NCI-H748 treated with DMSO at 0.1 percent for 48 hours (cell line): ENCODE measurements at regions not wholly inside any gene's neighbourhood (a gene's known extent, or its start where the extent isn't known, plus 50 kb on each side); places are given as distances from the start of the nearest gene placed in this dataset.
A peak's percentile ranks its signal among the peaks of the same experiment; 100 is the strongest.

ENCODE experiments used
- DNase-seq: peaks from one replicate; lab custom pipeline; 2025; lab: John Stamatoyannopoulos, UW

DNA sequence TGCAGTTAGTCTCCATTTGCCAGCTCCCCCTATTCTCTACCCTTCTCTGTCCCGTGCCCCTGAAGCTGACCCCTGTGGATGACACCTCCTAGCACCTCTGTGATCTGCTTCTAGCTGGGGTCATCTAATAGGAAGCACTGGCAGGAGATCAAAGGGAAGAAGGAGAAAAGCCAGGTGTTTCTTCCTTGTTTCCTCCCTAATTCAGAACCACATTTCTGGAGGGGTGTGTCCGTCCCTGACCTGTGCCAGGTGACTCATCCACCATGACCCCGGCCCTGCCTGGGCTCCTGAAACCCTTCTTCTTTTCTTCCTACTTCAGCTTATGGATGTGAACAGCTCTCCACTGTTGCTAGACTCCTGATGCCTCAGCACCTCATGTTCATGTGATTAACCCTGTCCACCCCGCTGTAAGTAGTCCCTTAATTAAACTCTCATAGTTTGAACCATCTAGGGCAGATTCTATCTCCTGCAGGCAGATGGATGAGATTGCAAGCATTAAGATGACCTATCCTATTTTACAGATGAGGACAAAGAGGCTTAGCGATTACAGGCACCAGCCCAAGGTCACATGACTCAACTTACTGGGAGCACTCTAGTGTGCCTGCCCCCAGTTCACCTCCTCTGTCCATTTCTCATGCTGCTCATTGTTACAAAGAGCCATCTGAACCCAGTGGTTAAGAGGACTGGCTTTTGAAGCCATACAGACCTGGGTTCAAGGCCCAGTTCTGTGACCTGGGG is 770.5 kb downstream of the MED13L start:
- peak; percentile 15 for DNase-seq

DNA sequence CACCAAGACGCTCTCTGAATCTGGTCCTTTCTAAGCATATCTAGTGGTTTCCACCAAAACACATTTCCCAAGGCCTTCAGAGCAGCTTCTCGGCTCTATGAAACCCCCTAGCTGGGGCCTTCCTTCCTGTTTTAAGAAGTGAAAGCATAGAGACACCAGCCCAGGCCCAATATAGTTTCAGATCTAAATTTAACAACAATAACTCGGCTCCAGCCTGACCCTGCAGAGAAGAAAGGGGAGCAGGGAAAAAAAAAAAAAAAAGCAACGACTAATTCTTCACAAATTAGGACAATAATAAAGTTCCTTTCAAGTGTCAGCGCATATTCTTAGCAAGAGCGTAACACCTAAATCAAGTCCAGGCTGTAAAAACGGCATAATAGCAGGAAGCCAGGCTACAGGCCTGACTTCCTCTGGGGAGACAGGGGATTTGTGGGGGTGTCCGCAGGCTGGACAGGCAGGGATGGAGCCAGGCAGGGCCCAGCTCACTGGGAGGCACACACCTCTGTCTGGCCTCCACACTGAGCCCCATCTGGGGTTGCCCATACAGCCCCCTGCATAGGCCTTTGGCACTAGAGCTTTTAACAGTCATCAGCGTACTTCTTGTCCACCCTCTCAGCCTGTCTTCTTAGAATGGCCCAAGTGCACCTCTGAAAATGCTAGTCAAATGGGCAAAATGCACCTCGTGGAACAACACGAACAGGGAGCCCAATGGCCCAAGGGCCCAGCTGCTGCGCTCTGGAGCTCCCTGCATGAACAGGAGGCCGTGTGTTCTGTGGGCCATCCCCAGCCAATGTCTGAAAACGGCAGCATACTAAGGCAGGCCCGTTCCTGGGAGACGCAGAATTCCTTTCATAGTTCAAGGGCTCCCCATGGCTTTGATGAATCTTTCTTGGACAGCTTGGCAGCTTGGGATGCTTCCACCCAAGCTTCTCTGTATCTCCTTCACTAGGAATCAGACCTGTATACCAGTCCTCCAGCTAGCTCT is 772.9 kb downstream of the MED13L start:
- no peak for DNase-seq

- no peak for DNase-seq
These were observed 776.6 kb downstream of the MED13L start for GRCh38 chr12:115500872-115501271.

GRCh38 chr12:115495300-115495699 is 782.2 kb downstream of the MED13L start:
- no peak for DNase-seq

GRCh38 chr12:115492553-115492952 is 784.9 kb downstream of the MED13L start:
- no peak for DNase-seq

DNA sequence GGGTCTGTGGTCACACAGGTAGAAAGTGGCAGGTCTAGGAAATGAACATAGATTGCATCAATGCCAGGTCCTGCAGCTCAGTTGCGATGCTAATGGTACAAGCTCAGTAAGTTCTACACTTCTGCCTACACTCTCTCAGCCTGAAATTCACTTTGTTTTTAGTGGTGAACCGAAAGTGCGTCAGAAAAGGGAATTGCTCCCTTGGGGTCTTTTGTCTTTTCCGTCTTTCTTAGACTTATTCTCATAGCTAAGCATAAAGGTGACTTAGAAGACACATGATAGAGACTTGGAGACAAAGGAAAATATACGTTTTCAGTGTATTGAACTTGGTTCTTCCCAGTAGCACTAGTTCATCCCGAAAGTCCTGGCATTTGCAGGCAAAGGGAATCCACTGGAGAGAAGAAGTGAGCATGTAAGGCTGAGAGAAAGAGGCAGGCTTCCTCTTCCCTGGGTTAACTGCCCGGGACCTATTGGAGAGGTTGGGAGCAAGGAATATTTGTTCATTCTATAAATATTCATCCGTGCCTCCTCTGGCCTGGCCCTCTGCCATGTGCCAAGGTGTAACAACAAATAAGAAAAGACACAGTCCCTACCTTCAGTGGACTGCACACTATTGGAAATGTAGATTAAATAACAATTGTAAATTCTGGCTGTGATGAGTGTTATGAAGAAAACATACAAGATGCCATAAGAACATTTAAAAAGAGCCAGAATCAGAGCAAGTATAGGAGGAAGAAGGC is 785.8 kb downstream of the MED13L start:
- no peak for DNase-seq

DNA sequence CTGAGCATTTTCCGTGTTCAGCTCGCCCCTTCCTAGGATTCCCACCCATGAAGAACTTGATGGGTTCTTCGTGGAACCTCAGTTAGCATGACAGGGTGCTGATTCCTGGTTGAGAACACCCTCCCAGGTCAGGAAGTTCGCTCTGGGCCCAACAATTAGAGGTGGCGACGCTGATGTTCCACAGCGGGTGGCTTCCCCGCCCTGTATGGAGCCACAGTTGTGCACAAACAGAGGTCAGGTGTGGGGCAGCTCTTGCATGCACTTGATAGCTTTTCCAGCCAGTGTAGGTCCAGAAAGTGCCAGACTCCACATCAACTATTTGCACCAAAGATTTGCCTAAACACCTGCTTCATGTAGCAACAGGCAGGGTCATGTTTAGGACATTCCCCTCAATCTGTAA is 788.2 kb downstream of the MED13L start:
- DNase-seq = no peak

DNA sequence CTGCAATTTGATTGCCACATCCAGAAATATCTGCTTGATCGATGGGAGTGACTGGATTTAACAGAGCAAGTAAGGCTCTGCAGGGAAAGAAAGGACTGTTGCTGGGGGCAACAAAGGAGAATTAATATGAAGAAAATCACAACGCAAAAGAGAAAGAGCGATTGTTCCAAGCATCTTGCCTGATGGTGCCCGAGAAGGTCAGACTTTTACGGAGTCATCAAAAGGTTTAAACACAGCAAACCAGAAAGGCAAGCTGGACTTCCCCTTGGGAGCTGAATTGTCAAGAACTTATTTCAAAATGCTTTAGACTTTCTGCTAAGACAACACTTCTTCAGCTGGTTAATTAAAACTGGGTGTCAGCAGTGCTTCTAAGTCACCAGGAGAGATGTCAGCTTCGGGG is 791.5 kb downstream of the MED13L start:
- no peak for DNase-seq

GRCh38 chr12:115485503-115485902 is 792.0 kb downstream of the MED13L start:
- DNase-seq = no peak

DNA sequence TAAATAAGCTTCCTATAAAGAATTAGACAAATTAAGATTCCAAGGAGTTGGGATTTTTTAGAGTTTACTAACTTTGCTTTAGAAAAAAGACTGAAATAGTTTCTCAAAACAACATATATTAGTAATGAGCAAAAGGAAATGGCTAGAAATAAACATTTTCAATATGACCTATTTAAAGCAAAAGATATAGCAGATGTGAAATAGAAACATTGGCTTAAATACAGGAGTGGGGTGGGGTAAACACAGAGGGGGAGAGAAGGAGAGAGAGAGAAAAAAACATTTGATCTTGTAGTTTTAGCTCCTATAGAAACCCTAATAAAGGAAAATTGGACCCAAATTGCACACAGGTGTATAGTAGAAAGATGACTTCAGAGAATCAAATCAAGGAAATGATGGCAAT is 794.5 kb downstream of the MED13L start:
- no peak for DNase-seq

- DNase-seq = no peak
These were observed 796.4 kb downstream of the MED13L start for GRCh38 chr12:115481141-115481540.

- DNase-seq = no peak
These were observed 794.5 kb upstream of the TBX3 start for GRCh38 chr12:115478505-115478904.

- no peak for DNase-seq
These were observed 790.8 kb upstream of the TBX3 start for GRCh38 chr12:115474539-115475353.

- peak; percentile 58 for DNase-seq
These were observed 789.4 kb upstream of the TBX3 start for GRCh38 chr12:115473257-115473956.

DNA sequence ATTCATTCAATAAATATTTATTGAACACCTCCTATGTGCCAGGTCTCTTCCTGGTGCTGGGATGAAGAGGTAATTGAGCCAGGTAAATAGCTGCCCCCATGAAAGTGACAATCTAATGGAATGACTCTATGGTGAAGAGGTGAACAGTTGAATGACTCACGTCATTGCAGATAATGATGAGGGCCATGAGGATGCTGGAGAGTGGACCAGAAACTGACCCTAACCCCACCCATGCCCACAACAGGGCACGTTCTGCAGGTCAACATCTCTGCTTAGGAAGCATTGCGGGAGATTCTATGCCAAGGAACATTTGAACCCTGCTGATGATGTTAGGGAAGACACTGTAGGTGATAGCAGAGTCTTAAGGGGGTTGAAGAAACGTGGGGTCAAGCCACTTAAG is 788.9 kb upstream of the TBX3 start:
- peak; percentile 55 for DNase-seq

DNA sequence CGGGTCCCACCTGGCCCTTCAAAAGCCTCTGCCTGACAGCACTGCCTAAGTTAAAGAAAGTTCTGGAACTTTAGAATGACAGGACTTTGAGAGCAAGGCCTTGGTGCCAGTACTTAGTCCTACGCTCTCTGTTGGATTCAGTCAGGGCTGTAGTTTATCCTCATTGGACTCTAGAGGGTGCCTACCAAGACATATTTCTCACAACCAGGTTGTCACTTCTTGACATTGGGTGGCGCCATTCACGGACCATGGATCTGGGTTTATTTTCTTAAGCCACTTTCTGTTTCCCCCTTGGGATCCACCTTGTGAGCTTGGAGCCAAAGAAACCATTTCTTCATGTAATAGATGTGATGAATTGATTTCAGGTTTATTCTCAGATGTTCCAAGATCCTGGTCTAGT is 787.0 kb upstream of the TBX3 start:
- DNase-seq = no peak

- no peak for DNase-seq
These were observed 786.6 kb upstream of the TBX3 start for GRCh38 chr12:115470526-115470925.

GRCh38 chr12:115468087-115468510 is 784.1 kb upstream of the TBX3 start:
- DNase-seq = no peak

DNA sequence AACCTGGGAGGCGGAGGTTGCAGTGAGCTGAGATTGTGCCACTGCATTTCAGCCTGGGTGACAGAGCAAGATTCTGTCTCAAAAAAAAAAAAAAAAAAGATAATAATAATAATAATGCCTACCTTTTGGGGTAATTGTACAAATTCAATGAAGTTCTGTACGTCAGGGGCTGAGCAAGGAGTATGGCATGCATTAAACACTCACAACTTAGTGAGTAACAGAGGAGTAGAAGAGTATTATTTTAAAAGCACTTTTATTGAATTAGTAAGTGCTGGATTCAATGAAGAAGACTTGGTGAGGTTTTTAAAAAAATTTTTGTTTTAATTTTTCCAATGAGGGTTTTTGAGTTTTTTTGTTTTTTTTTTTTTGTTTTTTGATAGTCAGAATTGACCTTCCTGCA is 783.6 kb upstream of the TBX3 start:
- no peak for DNase-seq

DNA sequence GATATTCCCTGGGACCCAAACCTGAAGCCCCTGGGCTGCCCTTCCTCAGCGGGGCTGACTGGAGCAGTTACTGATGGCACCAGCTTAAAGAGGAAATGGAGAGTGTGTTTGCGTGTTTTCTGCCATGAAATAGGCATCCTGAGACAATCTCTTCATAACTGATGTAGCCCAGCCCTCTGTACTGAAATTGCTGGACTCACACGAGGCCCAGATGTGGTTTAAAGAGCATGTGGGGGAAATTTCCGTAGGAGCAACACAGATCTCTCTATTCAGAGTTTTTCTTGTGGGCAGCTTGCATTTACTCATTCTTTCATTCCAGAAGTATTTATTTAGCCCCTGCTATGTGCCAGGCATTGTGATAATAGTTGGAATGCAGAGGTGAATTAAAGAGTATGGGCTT is 782.1 kb upstream of the TBX3 start:
- DNase-seq = no peak

DNA sequence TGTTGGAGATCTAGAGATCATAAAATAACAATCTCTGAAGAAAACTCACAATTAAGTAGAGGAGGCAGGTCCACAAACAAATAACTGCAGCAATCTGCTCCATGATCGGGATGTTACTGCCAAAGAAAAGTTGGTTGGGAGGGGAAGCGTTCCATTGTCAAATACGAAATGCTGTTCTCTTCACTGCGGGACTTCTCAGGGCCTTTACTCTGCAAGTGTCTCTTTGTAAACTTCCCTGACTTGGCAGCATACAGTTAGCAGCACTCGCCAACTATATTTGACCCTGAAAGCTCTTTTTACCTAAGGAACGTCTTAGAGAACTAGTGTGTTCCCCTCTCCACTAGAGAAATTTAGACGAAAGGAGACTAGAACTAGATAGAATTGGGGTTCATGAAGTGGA is 780.7 kb upstream of the TBX3 start:
- DNase-seq = no peak
